ENCODE measurements at regions not wholly inside any gene's neighbourhood (a gene's known extent, or its start where the extent isn't known, plus 50 kb on each side); places are given as distances from the start of the nearest gene placed in this dataset.

- peak; percentile 47 for TF ChIP-seq CTCF (IDR thresholded peaks at IDR 0.05; ENCODE audit: unreplicated experiment)
- peaks cover 20% of the 10 kb centered on the region for H3K27me3 Mint-ChIP-seq
- H3K36me3 Mint-ChIP-seq (ENCODE audit: insufficient read depth), result no peaks in the 10 kb centered on the region
- H3K9me3 Mint-ChIP-seq (ENCODE audit: low read depth), result peaks cover 23% of the 10 kb centered on the region
- H3K4me3 Mint-ChIP-seq (ENCODE audit: low read depth), result no peak overlapping the region
- H3K27ac Mint-ChIP-seq, result no peak overlapping the region
- H3K4me1 Mint-ChIP-seq (ENCODE audit: low read depth), result no peaks in the 10 kb centered on the region
- no peak for DNase-seq (ENCODE audit: low spot score, unreplicated experiment)
Observed at GRCh38 chr10:47152861-47153349, 147.1 kb upstream of the GDF10 start.

- H3K9me3 Mint-ChIP-seq (ENCODE audit: low read depth), result peaks cover 23% of the 10 kb centered on the region
- H3K27me3 Mint-ChIP-seq, result peaks cover 23% of the 10 kb centered on the region
- H3K27ac Mint-ChIP-seq, result no peak overlapping the region
- no peak for TF ChIP-seq CTCF (IDR thresholded peaks at IDR 0.05; ENCODE audit: unreplicated experiment)
- H3K36me3 Mint-ChIP-seq (ENCODE audit: insufficient read depth), result no peaks in the 10 kb centered on the region
- no peak overlapping the region for H3K4me3 Mint-ChIP-seq (ENCODE audit: low read depth)
- H3K4me1 Mint-ChIP-seq (ENCODE audit: low read depth), result no peaks in the 10 kb centered on the region
- no peak for DNase-seq (ENCODE audit: low spot score, unreplicated experiment)
Observed at GRCh38 chr10:47154762-47155161, 145.2 kb upstream of the GDF10 start.

- no peaks in the 10 kb centered on the region for H3K36me3 Mint-ChIP-seq (ENCODE audit: insufficient read depth)
- H3K27ac Mint-ChIP-seq, result no peak overlapping the region
- peaks cover 23% of the 10 kb centered on the region for H3K9me3 Mint-ChIP-seq (ENCODE audit: low read depth)
Observed at GRCh38 chr10:47156873-47157272, 143.1 kb upstream of the GDF10 start.

GRCh38 chr10:47158116-47159071 lies 141.6 kb upstream of the GDF10 start:
- Mint-ChIP-seq H3K9me3 (ENCODE audit: low read depth) (peaks cover 19% of the 10 kb centered on the region), H3K4me3 (ENCODE audit: low read depth) (no peak overlapping the region), H3K36me3 (ENCODE audit: insufficient read depth) (no peaks in the 10 kb centered on the region), H3K27me3 (peaks cover 23% of the 10 kb centered on the region), H3K4me1 (ENCODE audit: low read depth) (no peaks in the 10 kb centered on the region), H3K27ac (no peak overlapping the region)
- TF ChIP-seq CTCF (IDR thresholded peaks at IDR 0.05; ENCODE audit: unreplicated experiment), result no peak
- DNase-seq (ENCODE audit: low spot score, unreplicated experiment), result no peak

More at GRCh38 chr10:47156873-47157272, 143.1 kb upstream of the GDF10 start:
- H3K27me3 Mint-ChIP-seq, result peaks cover 20% of the 10 kb centered on the region
- H3K4me3 Mint-ChIP-seq (ENCODE audit: low read depth), result no peak overlapping the region
- no peak for DNase-seq (ENCODE audit: low spot score, unreplicated experiment)
- no peaks in the 10 kb centered on the region for H3K4me1 Mint-ChIP-seq (ENCODE audit: low read depth)
- no peak for TF ChIP-seq CTCF (IDR thresholded peaks at IDR 0.05; ENCODE audit: unreplicated experiment)

GRCh38 chr10:47159361-47160260 lies 140.4 kb upstream of the GDF10 start:
- H3K9me3 Mint-ChIP-seq (ENCODE audit: low read depth), result peaks cover 14% of the 10 kb centered on the region
- no peak overlapping the region for H3K4me3 Mint-ChIP-seq (ENCODE audit: low read depth)
- peaks cover 23% of the 10 kb centered on the region for H3K27me3 Mint-ChIP-seq
- H3K27ac Mint-ChIP-seq, result no peak overlapping the region
- DNase-seq (ENCODE audit: low spot score, unreplicated experiment), result no peak
- no peak for TF ChIP-seq CTCF (IDR thresholded peaks at IDR 0.05; ENCODE audit: unreplicated experiment)
- H3K36me3 Mint-ChIP-seq (ENCODE audit: insufficient read depth), result no peaks in the 10 kb centered on the region
- H3K4me1 Mint-ChIP-seq (ENCODE audit: low read depth), result no peaks in the 10 kb centered on the region

Measured in progenitor cell of endocrine pancreas (in vitro differentiated cells).